NCI-H345 (cell line): ENCODE measurements at regions not wholly inside any gene's neighbourhood (a gene's known extent, or its start where the extent isn't known, plus 50 kb on each side); places are given as distances from the start of the nearest gene placed in this dataset.

Source experiments
- DNase-seq: peaks from one replicate; lab custom pipeline; 2025; lab: John Stamatoyannopoulos, UW

DNA sequence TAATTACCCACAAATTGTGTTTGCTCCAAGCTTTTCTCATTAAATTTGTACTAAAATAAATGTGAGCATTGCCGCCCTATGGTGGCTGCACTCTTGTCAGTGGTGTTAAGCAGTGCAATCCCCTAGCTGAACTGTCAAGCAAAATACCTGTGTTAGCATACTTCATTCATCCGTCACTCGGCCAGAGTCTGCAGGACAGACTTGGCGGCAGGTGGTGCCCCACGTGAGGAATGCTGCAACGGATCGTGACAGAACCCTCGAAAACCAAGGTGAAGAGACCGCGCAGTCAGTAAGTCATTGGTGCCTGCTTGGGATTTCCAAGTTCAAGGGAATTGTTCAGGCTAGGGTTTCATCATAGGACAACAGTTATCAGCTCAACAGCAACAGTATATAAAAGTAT lies 1592.1 kb upstream of the TENM4 start:
- no peak for DNase-seq

DNA sequence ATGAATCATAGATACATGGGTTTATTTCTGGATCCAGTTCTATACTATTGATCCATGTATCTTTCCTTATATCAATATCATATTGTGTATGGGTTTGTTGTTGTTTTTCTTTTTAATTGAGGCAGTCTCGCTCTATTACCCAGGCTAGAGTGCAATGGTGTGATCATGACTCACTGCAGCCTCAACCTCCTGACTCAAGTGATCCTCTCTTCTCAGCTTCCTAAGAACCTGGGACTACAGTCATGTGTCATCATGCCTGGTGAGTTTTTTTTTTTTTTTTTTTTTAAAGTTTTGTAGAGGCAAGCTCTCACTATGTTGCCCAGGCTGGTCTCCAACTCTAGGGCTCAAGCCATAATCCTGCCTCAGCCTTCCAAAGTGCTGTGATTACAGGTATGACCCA lies 1589.4 kb upstream of the TENM4 start:
- DNase-seq, result no peak

DNA sequence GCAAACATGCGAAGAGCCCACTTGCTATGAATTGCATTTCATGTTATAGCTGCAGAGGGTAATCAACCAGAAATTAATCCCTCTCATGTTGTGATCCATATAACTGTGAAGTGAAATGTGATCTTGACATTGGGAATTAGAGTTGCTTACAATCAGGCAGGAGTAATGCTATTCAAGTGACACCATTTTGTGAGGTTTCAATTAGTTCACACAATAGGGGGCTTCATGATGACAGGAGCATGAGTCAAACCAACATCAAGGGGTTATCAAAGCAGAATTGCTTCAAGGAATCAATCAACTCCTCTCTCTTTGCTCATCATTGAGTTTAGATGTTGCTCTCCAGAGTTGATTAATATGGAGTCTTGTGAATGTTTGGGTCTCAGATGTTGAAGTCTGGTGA lies 1585.2 kb upstream of the TENM4 start:
- DNase-seq, result no peak

DNA sequence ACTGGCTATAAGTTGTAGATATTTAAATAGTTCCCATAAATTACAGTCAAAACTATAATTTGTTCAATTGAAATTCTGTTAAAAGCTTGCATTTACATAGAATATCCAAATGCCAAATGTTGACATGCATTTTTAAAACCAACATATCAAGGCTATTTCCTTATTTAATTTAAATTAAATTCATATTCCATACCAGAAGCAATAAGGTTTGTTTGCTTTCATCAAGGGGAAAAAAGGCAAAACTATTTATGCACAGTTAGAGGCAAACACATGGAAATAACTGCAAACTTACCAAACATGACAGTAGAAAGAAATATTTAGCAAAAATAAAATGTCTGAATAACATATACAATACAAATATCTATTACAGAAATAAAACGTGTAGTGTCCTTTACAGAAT lies 1581.2 kb upstream of the TENM4 start:
- DNase-seq, result no peak

DNA sequence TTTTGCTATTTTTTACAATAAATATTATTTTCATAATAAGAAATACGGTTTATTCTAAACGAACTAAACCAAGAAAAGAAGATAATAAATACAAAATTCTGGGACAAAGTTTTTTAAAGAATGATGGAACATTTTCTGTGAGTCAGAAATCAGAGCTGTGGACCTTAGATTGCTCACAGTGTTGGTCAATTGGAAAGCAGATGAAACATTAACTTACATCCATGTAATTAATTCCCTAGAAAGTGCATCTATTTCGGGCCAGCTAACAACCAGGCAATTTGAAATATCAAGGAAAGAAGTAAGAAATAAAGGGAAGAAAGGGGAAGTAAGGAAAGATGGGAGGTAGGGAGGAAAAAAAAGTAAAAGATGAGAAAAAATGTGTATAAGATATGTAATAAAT lies 1569.8 kb upstream of the TENM4 start:
- no peak for DNase-seq

DNA sequence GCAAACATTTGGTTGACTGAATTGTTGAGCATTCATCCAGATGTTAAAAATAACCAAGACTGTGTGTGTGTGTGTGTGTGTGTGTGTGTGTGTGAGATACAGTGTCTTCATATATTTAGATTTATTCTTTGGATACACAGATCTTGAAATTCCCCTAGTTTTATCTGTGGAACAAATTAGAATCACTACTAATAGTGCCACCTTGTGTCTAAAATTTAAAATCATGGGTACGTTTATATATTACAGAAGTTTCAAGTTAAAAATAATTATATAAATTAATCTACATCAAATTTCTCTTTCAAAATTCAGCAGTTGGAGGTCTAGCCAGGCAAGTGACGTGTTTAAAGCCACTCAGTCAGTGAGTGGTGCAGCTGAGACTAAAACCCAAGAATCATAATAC lies 1566.2 kb upstream of the TENM4 start:
- DNase-seq, result no peak

DNA sequence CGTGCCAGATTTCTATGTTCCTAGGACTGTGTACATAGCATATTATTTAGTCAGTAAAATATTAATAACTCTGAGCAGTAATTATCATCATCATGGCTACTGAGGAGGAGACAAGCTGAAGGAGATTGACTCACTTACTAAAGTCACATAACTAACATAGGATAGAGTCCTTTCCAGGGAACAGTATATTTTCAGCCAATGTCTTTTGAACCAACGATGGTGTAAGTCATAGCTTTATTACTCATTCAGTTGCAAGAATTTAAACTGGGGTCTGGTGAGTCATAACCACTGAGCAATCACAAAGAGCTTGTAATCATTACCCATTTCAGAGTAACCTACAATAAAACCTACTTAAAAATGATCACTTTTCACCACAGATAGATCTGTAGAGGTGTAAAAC lies 1564.8 kb upstream of the TENM4 start:
- DNase-seq, result no peak

DNA sequence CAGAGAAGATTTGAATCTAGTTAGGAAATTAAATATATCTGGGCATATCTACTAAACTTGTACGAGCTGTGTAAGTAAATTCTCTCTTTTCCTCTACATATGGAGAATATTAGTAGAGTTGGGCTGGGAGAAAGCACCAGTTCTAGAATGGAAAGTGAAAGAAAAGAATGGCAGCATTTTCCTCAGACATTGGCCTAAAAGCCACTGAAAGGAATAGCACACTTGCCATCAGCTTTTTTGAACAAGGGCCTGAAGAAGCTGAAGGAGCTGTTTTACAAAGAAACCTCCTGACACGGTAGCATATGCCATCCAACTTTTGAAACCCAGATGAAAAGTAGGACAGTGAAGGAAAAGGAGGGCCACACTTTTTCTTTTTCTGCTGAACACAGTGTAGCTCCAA lies 1563.7 kb upstream of the TENM4 start:
- DNase-seq, result no peak

DNA sequence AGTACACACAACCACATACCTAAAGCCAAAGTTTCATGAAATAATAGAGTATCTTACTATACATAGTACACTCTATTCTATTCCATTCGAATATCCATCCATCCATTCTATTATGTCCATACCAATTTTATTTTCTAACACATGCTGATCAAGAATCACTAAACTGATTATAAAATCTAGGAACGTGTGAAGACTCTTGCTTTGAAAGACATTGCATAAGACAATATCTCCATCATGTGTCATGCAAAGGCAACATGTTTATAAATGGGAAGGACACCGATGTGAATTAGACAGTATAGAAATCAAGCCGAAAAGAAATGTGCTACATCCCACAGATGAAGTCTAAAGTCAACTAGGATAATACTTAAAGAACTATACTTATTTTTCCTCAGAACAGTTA lies 1561.5 kb upstream of the TENM4 start:
- no peak for DNase-seq

DNA sequence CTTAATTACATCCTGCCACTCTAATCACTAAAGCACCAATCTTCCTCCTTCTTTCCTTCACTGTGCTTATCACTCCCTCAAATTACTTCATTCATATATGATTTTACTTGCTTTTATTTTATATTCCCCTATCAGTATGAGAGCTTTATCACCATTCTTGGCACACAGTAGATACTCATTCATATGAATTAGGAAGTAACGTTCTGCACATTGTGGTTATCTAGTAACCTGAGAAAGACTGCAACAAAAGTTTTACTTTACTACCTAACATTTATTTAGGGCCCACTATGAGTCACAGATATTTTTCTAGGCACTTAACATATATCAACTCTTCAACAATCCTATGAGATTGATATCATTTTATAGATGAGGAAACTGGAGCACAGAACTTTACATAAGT lies 1559.9 kb upstream of the TENM4 start:
- no peak for DNase-seq

DNA sequence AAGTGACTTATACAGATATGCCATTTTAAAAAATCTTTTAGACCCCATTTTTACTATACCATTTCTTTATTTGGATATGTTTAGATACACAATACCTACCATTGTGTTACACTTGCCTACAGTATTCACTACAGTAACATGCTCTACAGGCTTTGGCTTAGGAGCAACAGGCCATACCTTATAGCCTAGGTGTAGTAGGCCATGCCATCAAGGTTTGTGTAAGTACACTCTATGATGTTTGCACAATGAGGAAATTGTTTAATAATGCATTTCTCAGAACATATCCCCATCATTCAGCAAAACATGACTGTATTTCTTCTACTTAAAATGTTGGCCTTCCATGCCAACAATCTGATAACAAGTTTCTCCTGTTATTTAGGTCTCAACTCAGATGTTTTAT lies 1559.5 kb upstream of the TENM4 start:
- no peak for DNase-seq

DNA sequence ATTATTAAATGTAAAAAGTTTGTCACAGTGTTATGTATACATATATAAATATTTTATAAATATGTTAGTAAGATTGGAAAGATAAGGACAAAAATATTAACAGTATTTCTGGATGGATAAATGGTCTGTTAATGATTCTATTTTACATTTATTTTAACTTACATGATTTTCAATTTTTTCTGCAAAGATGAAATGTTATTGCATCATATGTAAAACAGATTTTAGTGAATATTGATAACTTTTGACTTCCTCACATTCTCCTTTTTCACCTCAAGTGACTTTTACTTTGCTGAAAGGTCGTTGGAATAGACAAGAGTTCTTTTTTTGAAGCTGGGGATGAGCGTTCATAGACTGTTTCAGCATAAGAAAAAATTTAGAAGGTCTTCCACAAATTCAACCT lies 1554.7 kb upstream of the TENM4 start:
- no peak for DNase-seq

DNA sequence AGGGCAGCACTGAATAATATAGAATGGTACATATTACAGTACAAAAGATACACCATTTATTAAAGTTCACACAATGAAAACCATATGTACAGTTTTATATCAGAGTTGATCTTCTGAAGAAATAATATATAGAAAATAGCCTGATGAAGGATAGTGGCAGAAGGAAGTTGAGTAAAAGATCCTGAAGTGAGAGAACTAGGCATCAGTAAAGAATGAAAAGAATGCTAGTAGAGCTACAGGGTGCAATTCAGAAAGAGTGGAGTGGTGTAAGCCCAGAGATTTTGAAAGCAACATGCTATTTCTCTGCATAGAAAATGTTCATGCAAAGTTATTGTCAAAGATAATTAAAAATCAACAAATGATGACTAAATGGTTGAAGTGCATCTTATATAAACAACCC lies 1552.7 kb upstream of the TENM4 start:
- DNase-seq, result no peak

DNA sequence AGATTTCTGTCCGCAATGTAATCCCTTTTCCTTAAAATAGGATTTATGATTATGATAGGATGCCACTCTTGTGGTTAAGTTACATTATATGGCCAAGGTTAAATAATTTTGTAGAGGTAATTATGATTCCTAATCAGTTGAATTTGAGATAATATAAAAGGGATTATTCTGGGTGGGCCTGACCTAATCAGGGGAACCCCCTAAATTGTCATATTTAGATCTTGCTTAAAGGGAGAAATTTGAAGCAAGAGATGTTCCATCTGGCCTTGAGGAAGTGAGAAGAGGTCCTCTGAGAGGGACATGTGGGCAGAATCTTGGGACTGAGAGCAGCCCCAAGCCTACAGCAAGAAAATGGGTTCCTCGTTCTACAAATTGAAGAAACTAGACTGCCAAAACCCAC lies 1550.1 kb upstream of the TENM4 start:
- DNase-seq, result no peak

DNA sequence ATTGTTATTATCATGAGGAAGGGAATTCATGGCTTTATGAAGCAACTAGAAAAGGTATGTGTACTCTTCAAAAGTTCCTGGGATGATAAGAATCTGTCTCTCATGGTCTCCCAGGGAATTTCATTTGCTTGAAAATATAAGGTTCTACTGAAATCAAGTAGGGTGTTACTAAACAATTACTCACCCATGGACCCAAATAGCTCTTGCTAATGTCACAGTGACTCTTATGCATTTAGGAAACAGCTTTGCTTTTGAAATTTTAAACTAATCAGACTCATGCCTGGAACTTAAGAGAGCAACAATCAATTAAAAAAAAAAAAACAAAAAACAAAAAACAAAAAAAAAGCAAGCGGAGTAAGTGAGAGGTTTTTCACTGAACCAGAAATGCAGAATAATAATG lies 1546.3 kb upstream of the TENM4 start:
- DNase-seq, result no peak

DNA sequence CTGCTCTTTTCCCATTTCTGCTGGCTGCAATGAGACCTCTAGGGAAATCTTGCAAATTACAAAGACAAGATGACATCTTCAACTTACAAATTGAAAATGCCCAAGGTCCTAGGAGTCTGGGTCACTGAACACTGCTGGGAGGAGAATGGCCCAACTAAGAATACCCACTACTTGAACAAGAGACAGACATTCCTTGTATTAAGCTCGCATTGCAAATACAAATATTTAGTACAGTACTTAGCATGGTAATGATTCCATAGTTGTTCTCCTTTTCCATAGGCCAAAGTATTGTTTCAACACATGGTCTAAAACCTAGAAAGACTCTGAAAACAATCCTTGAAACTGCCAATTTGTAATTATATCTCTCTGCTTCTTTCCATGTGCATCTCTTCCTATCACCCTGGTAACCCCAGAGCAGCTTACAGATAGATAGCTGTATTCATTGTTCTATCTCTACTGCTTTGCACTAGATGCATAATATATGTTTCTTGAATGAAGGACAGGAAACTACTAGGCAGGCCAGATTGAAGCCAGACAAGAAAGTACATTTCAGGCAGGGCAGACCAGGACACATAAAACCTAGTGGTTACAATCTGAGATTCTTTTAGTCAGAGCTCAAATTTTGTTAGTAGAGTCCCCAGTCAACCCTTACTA lies 1545.7 kb upstream of the TENM4 start:
- no peak for DNase-seq

DNA sequence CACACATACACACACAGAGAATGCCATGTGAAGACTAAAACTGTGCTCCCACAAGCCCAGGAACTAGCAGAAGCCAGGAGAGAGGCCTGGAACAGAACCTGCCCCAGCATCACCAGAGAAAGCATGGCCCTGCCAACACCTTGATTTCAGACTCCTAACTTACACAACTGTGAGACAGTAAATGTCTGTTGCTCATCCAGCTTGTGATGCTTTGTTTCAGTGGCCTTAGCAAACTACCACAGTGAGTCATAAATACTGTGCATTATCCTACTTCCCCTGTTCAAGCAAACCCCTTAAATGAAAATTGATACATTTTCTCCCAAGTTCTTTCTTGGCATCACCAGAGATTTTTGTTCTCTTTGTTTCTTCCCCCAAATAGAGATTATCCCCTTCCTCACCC lies 1539.4 kb upstream of the TENM4 start:
- no peak for DNase-seq

DNA sequence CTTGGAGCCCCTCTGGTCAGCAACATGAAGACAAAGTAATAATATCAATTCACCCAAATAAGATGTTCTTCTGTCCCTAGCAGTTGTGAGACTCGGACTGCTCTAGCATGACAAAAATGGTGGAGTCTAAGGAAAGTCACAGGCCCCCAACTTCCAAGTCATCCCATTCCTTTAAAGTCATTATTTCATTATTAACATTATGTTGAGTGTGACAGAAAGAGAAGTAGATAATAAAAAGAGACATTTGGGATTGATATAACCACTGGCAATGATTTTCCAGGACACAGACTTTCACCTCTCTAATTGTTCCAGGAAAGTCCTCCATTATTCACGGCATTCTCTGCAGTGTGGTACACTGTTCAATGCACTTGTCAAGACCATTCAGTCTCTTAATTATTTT lies 1533.0 kb upstream of the TENM4 start:
- no peak for DNase-seq

DNA sequence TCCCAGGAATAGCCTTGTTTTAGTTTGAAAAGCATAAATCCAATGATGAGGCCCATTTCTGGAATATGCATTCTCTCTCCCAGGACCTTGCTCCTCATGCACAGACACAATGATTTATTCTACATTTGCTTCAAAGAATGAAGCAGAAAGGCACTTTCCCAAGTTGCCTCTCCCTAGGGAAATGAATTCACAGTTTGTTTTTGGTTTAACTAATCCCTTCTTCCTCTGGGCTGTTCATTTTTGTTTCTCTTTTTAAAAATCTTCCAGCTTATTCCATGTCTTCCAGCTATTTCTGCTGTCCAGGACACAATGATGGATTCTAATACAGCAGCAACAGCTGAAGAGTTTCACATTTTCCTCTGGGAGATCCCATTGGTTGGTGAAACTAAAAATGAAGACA lies 1529.2 kb upstream of the TENM4 start:
- DNase-seq, result no peak

DNA sequence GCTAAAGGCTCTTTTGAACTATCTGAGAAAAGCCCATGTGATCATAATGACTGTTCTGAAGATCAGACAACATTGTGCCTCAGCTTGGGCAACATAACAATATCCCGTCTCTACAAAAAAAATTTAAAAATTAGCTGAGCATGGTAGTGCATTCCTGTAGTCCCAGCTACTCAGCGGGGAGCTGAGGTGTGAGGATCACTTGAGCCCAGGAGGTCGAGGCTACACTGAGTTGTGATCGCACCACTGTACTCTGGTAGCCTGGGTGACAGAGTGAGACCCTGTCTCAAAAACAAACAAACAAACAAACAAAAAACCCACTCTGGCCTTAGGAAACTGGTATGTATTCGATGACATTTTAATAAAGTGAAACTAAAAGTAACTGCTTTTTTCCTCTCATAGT lies 1526.8 kb upstream of the TENM4 start:
- DNase-seq, result no peak

DNA sequence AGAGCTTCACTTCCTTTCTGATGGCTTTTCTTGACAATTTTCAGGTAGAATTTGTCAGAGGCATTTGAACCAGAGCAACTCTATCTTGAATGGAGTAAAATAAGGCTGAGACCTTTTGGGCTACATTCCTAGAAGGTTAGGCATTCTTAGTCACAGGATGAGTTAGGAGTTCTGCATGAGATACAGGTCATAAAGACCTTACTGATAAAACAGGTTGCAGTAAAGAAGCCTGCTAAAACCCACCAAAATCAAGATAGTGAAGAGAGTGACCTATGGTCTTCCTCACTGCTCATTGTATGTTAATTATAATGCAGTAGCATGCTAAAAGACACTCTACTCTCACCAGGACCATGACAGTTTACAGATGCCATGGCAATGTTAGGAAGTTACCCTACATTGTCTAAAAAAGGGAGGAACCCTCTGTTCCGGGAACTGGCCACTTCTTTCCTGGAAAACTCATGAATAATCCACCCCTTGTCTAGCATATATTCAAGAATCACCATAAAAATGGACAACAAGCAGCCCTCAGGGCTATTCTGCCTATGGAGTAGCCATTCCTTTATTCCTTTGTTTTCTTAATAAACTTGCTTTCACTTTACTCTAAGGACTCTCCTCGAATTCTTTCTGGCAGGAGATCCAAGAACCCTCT lies 1519.7 kb upstream of the TENM4 start:
- no peak for DNase-seq

DNA sequence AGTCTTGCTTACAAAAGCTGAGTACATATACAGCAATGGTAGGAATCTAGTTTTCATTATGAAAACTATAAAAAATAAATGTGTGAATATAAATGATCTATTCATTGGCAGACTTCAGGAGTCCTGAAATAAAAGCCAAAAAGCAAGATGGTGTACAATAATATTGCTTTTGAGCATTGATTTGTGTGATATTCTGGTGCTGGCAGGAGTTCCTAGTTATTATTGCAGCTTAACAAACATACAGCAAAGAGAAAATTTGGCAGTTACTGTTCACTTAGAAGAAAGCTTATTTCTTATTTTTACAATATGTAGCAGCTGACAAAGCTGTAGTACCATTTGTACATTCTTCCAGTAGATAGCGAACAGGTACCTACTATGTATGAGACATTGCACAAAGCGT lies 1518.9 kb upstream of the TENM4 start:
- DNase-seq, result no peak

DNA sequence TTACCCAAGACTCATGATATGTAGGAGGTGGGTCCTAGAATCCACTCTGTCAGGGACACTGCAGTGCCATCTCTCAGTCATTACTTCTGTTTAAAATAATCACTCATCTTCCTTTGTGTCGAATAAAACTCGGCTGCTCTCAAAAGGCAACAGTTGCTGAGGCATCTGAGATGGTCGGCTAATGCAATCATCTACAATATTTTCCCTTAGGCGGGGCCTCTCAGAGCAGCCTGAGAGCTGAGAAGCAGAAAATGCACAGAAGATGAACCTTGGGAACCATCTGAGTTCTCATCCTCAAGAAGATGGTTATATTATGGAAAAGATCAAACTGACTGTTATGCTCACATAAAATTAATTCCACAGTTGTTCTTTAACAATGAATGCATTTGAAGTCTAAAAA lies 1518.2 kb upstream of the TENM4 start:
- DNase-seq, result no peak

DNA sequence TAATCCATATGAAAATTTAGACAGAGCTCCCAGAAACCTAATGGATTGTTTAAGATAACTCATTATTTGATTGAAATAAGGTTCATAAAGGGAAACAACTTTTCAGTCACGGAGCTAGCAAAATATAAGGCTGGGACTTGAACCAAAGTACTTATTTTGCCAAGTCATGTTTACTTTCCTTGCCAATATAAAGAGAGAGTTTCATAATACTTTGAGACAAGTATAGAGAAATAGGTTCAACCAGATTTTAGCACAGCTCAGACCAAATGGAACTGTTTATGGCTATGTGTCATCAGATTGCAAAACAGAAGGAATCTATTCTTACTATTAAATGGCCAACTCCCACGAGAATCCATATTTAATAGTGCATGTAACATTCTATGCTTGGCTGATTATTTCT lies 1517.5 kb upstream of the TENM4 start:
- no peak for DNase-seq
